ENCODE measurements at regions not wholly inside any gene's neighbourhood (a gene's known extent, or its start where the extent isn't known, plus 50 kb on each side); places are given as distances from the start of the nearest gene placed in this dataset.

- TF ChIP-seq YY1 (IDR thresholded peaks at IDR 0.05; ENCODE audit: extremely low read depth, insufficient replicate concordance, low read depth, low read length) (no peak), RAD21 (IDR thresholded peaks at IDR 0.05; ENCODE audit: low read depth) (no peak)
Observed at GRCh38 chr13:63873936-63874335, 2458.3 kb upstream of the PCDH20 start.

Data from HCT116 (cell line).